PFSK-1 (cell line): ENCODE measurements at regions not wholly inside any gene's neighbourhood (a gene's known extent, or its start where the extent isn't known, plus 50 kb on each side); places are given as distances from the start of the nearest gene placed in this dataset.

Experiments used
- FOXP2 ChIP-seq: optimal IDR thresholded peaks from 2 replicates; pipeline ENCODE3; 2011; ENCODE audit warnings: borderline replicate concordance, control low read depth, inconsistent platforms; ENCODE audit not compliant: insufficient read depth; ENCODE audit errors: extremely low read length, extremely low read depth
- POLR2AphosphoS5 ChIP-seq: IDR thresholded peaks from 2 replicates; pipeline ENCODE4 v1.6.1; 2012; ENCODE audit warnings: low read depth, mild to moderate bottlenecking, control low read depth, low read length, moderate library complexity
- REST ChIP-seq, 2 experiments: IDR thresholded peaks; 2 replicates each; pipeline versions ENCODE4 v1.6.1 to v1.8.0; 2011 to 2012; ENCODE audit warnings: low read depth in 2 of 2, low read length in 2 of 2, control low read depth in 1 of 2, inconsistent platforms in 1 of 2, mild to moderate bottlenecking in 1 of 2, moderate library complexity in 1 of 2; ENCODE audit not compliant: insufficient read depth in 1 of 2
- SIN3A ChIP-seq: IDR thresholded peaks from 2 replicates; pipeline ENCODE4 v1.6.1; 2012; ENCODE audit warnings: mild to moderate bottlenecking, low read length, moderate library complexity, borderline replicate concordance; ENCODE audit not compliant: insufficient read depth
- TAF1 ChIP-seq: IDR thresholded peaks from 2 replicates; pipeline ENCODE4 v1.6.1; 2012; ENCODE audit warnings: low read length, control low read depth, borderline replicate concordance; ENCODE audit not compliant: insufficient read depth

DNA sequence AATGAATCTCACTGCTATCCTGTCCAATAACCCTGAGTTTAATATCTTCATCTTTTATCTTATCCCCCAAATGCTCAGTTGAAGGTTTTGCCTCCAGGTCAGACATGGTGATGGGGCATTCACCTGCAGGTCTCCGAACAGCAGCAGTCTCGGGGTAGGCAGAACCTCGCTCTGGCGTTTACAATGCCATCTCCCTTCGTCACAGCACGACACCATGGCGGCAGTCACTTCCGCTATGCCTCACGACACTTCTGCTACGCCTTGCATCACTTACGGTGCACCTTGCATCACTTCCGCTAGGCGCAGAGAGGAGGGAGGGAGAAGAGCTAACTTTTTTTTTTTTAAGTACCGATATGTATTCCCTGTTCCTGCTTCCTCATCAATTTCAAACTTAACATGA lies 194.9 kb downstream of the BCAS1 start:
- TF ChIP-seq REST (IDR thresholded peaks at IDR 0.05; ENCODE audit: insufficient read depth in 1 of 2, low read depth in 2 of 2, low read length in 2 of 2) (no peak), SIN3A (no peak), POLR2AphosphoS5 (no peak), TAF1 (no peak), FOXP2 (no peak)

- TF ChIP-seq REST (IDR thresholded peaks at IDR 0.05; ENCODE audit: insufficient read depth in 1 of 2, low read depth in 2 of 2, low read length in 2 of 2) = no peak
- no peak for TF ChIP-seq SIN3A
- no peak for TF ChIP-seq FOXP2
- TF ChIP-seq POLR2AphosphoS5 = no peak
Measured at GRCh38 chr20:53874706-53875105, 195.7 kb downstream of the BCAS1 start.

GRCh38 chr20:53874104-53874503 lies 196.3 kb downstream of the BCAS1 start:
- no peak for TF ChIP-seq POLR2AphosphoS5
- TF ChIP-seq FOXP2 = no peak

DNA sequence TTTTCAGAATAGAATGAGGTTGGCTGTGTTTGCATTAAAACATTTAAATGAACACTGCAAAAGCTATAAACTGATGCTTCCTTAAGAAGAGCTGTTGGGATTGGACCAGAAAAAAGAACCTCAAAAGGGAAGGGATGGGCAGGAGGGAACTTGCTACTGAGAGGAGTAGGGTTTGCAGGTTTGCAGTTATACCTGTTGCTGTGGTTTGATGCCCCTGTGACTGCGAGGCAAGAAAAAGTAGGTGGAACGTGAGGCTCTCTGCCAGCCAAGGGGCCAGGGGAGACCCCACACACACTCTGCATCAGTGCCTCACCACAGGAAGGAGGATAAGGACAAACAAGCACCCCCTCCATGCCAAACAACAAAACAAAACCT lies 197.2 kb downstream of the BCAS1 start:
- TF ChIP-seq FOXP2 (no peak), SIN3A (no peak), REST (IDR thresholded peaks at IDR 0.05; ENCODE audit: insufficient read depth in 1 of 2, low read depth in 2 of 2, low read length in 2 of 2) (no peak), TAF1 (no peak), POLR2AphosphoS5 (no peak)

DNA sequence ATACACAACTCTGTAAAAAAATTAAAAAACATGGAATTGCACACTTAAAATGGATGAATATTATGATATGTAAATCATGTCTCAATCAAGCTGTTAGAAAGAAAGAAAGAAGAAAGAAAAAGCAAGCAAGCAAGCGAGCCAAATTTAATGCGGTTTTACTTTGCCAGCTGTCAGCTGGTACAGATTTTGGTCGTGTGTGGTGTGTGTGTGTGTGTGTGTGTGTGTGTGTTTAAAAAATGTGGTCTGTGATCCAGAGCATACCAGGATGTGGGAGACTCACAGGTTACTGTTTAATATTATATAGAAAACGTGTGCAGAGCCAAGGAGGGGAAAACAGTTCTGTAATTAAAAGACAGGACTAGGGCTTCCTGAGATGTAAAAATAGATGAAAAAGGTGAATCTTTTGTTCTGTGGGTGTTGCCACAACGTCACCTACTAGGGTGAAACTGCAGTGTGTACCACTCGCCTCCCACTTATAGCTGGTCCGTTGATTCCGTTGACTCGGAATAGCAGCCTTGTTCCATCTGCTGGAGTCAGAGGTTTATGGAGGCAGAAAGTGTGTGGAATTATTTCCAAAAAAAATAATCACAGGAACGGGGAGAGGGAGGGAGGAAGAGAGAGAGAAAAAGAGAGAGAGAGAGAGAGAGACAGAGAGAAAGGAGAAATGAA lies 197.7 kb downstream of the BCAS1 start:
- no peak for TF ChIP-seq FOXP2
- TF ChIP-seq POLR2AphosphoS5 = no peak
- TF ChIP-seq REST (IDR thresholded peaks at IDR 0.05; ENCODE audit: insufficient read depth in 1 of 2, low read depth in 2 of 2, low read length in 2 of 2) = no peak
